ENCODE measurements at regions not wholly inside any gene's neighbourhood (a gene's known extent, or its start where the extent isn't known, plus 50 kb on each side); places are given as distances from the start of the nearest gene placed in this dataset.

DNA sequence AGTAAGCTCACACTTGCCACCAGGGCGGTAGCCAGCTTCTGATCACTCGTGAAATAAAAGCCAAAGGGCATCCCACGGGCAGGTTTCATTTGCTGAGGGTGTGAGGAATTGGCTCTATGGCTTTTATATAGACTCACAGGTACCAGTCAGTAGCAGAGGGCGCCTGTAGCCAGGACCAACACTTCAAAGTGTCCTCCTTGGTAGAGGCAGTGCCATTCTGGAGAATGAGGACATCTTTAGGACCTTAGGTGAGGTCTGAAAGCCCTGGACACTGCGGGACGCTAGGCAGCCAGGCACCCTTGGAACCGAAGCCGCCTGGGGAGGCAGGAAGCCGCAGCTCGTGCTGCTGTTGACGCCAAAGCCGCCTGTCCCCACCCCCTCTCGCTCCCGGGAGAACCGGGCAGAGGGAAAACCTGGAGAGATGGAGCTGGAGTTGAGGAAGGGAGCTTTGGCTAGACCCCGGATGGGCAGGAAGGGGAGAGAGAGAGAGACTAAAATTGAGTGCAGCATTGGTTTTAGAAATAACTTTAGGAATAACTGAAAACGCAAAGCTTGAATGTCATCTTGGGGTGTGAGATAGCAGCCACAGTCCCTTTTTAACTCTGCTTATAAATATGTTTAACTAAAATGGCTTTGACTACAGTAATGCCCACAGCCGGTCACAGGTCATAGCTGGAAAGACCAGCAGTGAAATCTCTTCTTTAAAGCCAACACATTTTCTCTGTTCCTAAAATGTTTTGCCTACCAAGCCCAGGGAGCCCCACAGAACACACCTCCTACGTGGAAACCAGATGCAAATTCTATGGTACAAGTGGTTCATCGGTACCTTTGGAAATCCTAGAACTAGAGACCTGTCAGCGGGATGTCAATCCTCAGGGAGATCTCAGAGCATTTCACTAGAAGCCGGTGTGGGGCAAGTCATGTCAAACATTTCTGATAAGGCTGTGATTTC, 128.5 kb upstream of the CDYL start:
- no peak for TF ChIP-seq EZH2phosphoT487 (IDR thresholded peaks at IDR 0.05; ENCODE audit: low read depth)
- TF ChIP-seq, protein P1, sequence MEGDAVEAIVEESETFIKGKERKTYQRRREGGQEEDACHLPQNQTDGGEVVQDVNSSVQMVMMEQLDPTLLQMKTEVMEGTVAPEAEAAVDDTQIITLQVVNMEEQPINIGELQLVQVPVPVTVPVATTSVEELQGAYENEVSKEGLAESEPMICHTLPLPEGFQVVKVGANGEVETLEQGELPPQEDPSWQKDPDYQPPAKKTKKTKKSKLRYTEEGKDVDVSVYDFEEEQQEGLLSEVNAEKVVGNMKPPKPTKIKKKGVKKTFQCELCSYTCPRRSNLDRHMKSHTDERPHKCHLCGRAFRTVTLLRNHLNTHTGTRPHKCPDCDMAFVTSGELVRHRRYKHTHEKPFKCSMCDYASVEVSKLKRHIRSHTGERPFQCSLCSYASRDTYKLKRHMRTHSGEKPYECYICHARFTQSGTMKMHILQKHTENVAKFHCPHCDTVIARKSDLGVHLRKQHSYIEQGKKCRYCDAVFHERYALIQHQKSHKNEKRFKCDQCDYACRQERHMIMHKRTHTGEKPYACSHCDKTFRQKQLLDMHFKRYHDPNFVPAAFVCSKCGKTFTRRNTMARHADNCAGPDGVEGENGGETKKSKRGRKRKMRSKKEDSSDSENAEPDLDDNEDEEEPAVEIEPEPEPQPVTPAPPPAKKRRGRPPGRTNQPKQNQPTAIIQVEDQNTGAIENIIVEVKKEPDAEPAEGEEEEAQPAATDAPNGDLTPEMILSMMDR (IDR thresholded peaks at IDR 0.05; ENCODE audit: low read depth, low read length): no peak
- Histone ChIP-seq H3K79me2 (ENCODE audit: low read length) (no peaks in the 10 kb centered on the region), H3K27me3 (ENCODE audit: low read depth, low read length) (no peaks in the 10 kb centered on the region), H4K20me1 (ENCODE audit: insufficient read depth, low read length) (no peaks in the 10 kb centered on the region), H3K27ac (ENCODE audit: low read length) (no peak overlapping the region), H2AFZ (ENCODE audit: low read depth, low read length) (peak overlapping the region; percentile 51; the same call in 1 of the 2 replicates), H3K4me1 (ENCODE audit: low read length) (peaks cover 11% of the 10 kb centered on the region; the same call in 1 of the 2 replicates), H3K9ac (ENCODE audit: low read length) (peak overlapping the region; percentile 50; the same call in 1 of the 2 replicates), H3K4me3 (ENCODE audit: low read length) (peak overlapping the region; percentile 77), H3K36me3 (replicated peaks; ENCODE audit: low read depth, low read length) (no peaks in the 10 kb centered on the region), H3K4me2 (ENCODE audit: low read length) (peak overlapping the region; percentile 88), H3K9me3 (ENCODE audit: insufficient read depth, low read length) (no peaks in the 10 kb centered on the region)

DNA sequence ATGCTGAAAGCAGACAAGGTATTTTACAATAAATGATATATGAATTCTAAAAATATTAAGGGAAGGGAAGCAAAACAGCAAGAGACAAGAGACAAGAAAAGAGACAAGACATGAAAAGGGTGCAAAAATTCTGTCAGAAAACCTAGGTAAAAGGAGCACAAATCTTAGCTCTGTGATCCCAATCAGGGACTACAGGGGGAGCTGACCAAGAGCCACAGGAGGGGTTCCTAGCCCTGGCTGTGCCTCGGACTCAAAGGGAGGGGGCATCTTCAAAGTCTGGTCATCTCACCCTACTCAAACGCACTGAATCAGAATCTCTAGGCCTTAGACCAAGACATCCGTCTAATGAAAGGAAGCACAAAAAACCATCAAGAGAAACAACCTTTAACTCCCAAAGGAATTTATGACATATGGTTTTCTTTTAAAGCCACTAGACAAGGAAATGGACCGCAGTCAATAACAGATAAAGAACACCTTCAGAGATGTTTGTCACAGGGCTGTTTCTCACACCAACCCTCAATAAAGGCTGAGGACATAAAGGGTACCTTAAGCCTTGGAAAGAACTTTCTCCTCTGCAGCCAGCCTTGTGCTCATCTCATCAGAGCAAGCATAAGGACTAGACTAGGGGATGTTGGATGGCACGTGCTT, 130.4 kb upstream of the CDYL start:
- no peak overlapping the region for H3K27ac ChIP-seq (ENCODE audit: low read length)
- no peaks in the 10 kb centered on the region for H3K27me3 ChIP-seq (ENCODE audit: low read depth, low read length)
- H3K9ac ChIP-seq (ENCODE audit: low read length): no peak overlapping the region
- H3K36me3 ChIP-seq (replicated peaks; ENCODE audit: low read depth, low read length): no peaks in the 10 kb centered on the region
- no peak overlapping the region for H3K4me3 ChIP-seq (ENCODE audit: low read length)
- no peak for TF ChIP-seq EZH2phosphoT487 (IDR thresholded peaks at IDR 0.05; ENCODE audit: low read depth)
- TF ChIP-seq, protein P1 (IDR thresholded peaks at IDR 0.05; ENCODE audit: low read depth, low read length): no peak
- no peak overlapping the region for H3K4me2 ChIP-seq (ENCODE audit: low read length)
- H3K79me2 ChIP-seq (ENCODE audit: low read length): no peaks in the 10 kb centered on the region
- no peaks in the 10 kb centered on the region for H4K20me1 ChIP-seq (ENCODE audit: insufficient read depth, low read length)
- H2AFZ ChIP-seq (ENCODE audit: low read depth, low read length): no peak overlapping the region
- H3K4me1 ChIP-seq (ENCODE audit: low read length): peaks cover 11% of the 10 kb centered on the region; the same call in 1 of the 2 replicates
- no peaks in the 10 kb centered on the region for H3K9me3 ChIP-seq (ENCODE audit: insufficient read depth, low read length)

DNA sequence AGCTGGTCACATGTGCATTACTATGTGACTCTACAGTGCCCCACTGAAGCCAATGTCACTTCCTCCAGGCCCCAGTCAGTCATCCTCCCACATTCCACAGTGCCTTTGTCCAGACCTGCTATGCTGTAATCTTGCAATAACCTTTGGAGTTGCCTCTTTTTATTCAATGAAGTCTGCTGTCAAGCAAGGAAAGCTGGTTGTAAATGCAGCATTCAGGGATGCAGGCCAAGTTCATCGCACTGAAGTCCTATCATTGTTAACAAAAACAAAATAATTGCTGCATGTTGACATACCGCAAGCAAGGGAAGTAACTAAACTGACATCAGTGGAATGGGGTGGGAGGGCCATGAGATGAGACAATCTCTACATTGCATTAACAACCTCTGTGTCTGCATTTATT, 131.2 kb upstream of the CDYL start:
- no peak overlapping the region for H3K27ac ChIP-seq (ENCODE audit: low read length)
- no peaks in the 10 kb centered on the region for H3K27me3 ChIP-seq (ENCODE audit: low read depth, low read length)
- H3K4me2 ChIP-seq (ENCODE audit: low read length): no peak overlapping the region
- no peaks in the 10 kb centered on the region for H3K79me2 ChIP-seq (ENCODE audit: low read length)
- H3K4me1 ChIP-seq (ENCODE audit: low read length): peaks cover 11% of the 10 kb centered on the region; the same call in 1 of the 2 replicates
- no peak overlapping the region for H2AFZ ChIP-seq (ENCODE audit: low read depth, low read length)
- no peaks in the 10 kb centered on the region for H3K36me3 ChIP-seq (replicated peaks; ENCODE audit: low read depth, low read length)
- no peak for TF ChIP-seq EZH2phosphoT487 (IDR thresholded peaks at IDR 0.05; ENCODE audit: low read depth)
- TF ChIP-seq, protein P1 (IDR thresholded peaks at IDR 0.05; ENCODE audit: low read depth, low read length): no peak
- H3K9me3 ChIP-seq (ENCODE audit: insufficient read depth, low read length): no peaks in the 10 kb centered on the region
- H3K9ac ChIP-seq (ENCODE audit: low read length): no peak overlapping the region
- H3K4me3 ChIP-seq (ENCODE audit: low read length): no peak overlapping the region
- H4K20me1 ChIP-seq (ENCODE audit: insufficient read depth, low read length): no peaks in the 10 kb centered on the region

DNA sequence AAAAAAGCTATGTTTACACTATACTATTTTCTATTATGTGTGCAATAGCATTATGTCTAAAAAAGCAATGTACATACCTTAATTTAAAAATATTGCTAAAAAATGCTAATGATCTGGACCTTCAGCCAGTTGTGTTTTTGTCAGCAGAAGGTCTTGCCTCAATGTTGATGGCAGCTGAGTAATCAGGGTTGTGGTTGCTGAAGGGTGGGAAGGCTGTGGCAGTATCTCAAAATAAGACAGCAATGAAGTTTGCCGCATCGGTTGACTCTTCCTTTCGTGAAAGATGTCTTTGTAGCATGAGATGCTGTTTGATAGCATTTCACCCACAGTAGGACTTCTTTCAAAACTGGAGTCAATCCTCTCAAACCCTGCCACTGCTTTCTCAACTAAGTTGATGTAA, 134.7 kb upstream of the CDYL start:
- Histone ChIP-seq H3K4me1 (ENCODE audit: low read length) (peaks cover 10% of the 10 kb centered on the region), H3K9me3 (ENCODE audit: insufficient read depth, low read length) (no peaks in the 10 kb centered on the region), H3K4me3 (ENCODE audit: low read length) (no peak overlapping the region), H3K4me2 (ENCODE audit: low read length) (no peak overlapping the region), H2AFZ (ENCODE audit: low read depth, low read length) (no peak overlapping the region), H3K9ac (ENCODE audit: low read length) (no peak overlapping the region), H3K27me3 (ENCODE audit: low read depth, low read length) (no peaks in the 10 kb centered on the region), H3K27ac (ENCODE audit: low read length) (no peak overlapping the region), H4K20me1 (ENCODE audit: insufficient read depth, low read length) (no peaks in the 10 kb centered on the region), H3K79me2 (ENCODE audit: low read length) (no peaks in the 10 kb centered on the region), H3K36me3 (replicated peaks; ENCODE audit: low read depth, low read length) (no peaks in the 10 kb centered on the region)
- no peak for TF ChIP-seq EZH2phosphoT487 (IDR thresholded peaks at IDR 0.05; ENCODE audit: low read depth)
- TF ChIP-seq, protein P1 (IDR thresholded peaks at IDR 0.05; ENCODE audit: low read depth, low read length): no peak
